Smooth muscle cell (in vitro differentiated cells): ENCODE measurements at regions not wholly inside any gene's neighbourhood (a gene's known extent, or its start where the extent isn't known, plus 50 kb on each side); places are given as distances from the start of the nearest gene placed in this dataset.

Experiments
- DNase-seq: peaks from one replicate; lab custom pipeline; 2025; ENCODE audit not compliant: unreplicated experiment; lab: John Stamatoyannopoulos, UW
- H2AFZ ChIP-seq: fragments of 200-600 bp; sonication (generic); 2 replicates; pipeline ENCODE4 v1.6.0; 2016; ENCODE audit warnings: antibody characterized with exemption, low read depth, mild to moderate bottlenecking
- H3F3A ChIP-seq: fragments of 200-600 bp; sonication (generic); 2 replicates; pipeline ENCODE4 v1.6.0; 2017; ENCODE audit warnings: antibody characterized with exemption, low read depth
- H3K27ac ChIP-seq: fragments of 200-600 bp; sonication (generic); 2 replicates; pipeline ENCODE4 v1.5.1; 2016; ENCODE audit warnings: low read depth, mild to moderate bottlenecking
- H3K27me3 ChIP-seq: fragments of 200-600 bp; sonication (generic); 2 replicates; pipeline ENCODE4 v1.6.1; 2016; ENCODE audit warnings: low read depth, mild to moderate bottlenecking
- H3K36me3 ChIP-seq: fragments of 200-600 bp; sonication (generic); 2 replicates; pipeline ENCODE4 v1.5.1; 2016; ENCODE audit warnings: low read depth
- H3K4me1 ChIP-seq: fragments of 200-600 bp; sonication (generic); 2 replicates; pipeline ENCODE4 v1.5.1; 2016; ENCODE audit warnings: low read depth
- H3K4me2 ChIP-seq: fragments of 200-600 bp; sonication (generic); 2 replicates; pipeline ENCODE4 v1.6.0; 2016; ENCODE audit warnings: mild to moderate bottlenecking
- H3K4me3 ChIP-seq: fragments of 200-600 bp; sonication (generic); 2 replicates; pipeline ENCODE4 v1.5.1; 2016; ENCODE audit warnings: mild to moderate bottlenecking
- H3K79me2 ChIP-seq: fragments of 200-600 bp; sonication (generic); 2 replicates; pipeline ENCODE4 v1.6.0; 2016; ENCODE audit warnings: low read depth, mild to moderate bottlenecking
- H3K9ac ChIP-seq: fragments of 200-600 bp; sonication (generic); 2 replicates; pipeline ENCODE4 v1.6.0; 2016; ENCODE audit warnings: low read depth
- H3K9me3 ChIP-seq: fragments of 200-600 bp; sonication (generic); replicated peaks from 2 replicates; pipeline ENCODE4 v1.5.1; 2016; ENCODE audit warnings: low read depth
- H4K20me1 ChIP-seq: fragments of 200-600 bp; sonication (generic); 2 replicates; pipeline ENCODE4 v1.6.0; 2016; ENCODE audit warnings: low read depth
- CTCF ChIP-seq: fragments of 200-600 bp; sonication (generic); IDR thresholded peaks from 2 replicates; pipeline ENCODE4 v1.5.1; 2017; ENCODE audit warnings: borderline replicate concordance, mild to moderate bottlenecking, antibody characterized with exemption; ENCODE audit not compliant: insufficient read depth, poor library complexity, severe bottlenecking
- WGBS: methylation state at CpG from one replicate; pipeline ENCODE4 v1.1.7; 2016; ENCODE audit warnings: low lambda C conversion rate; 5-methylcytosine and 5-hydroxymethylcytosine counted together

DNA sequence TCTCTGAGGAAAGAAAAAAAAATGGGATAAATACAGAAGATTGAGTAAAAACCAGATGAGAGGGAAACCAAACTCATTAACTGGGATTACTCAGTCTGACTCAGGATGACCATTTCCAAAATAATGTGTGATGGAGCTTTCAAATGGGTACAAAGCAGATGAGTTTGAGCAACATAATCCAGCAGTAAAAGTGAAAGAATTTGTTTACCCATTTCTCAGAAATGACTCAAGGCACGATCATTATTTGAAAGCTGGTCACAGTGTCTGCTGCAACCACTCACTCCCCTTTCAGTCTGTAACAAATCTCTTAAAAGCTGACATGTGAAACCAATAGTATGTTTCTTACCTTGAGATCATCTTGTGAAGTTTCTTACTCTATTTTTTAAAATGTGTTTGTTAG lies 104.7 kb upstream of the KLF14 start:
- Histone ChIP-seq H3K27ac (peak overlapping the region; percentile 88), H3K79me2 (no peaks in the 10 kb centered on the region), H4K20me1 (no peaks in the 10 kb centered on the region), H3F3A (peaks cover 4% of the 10 kb centered on the region), H2AFZ (no peak overlapping the region), H3K9ac (peak overlapping the region; percentile 58), H3K4me2 (peak overlapping the region; percentile 35), H3K36me3 (no peaks in the 10 kb centered on the region), H3K27me3 (no peaks in the 10 kb centered on the region), H3K9me3 (no peaks in the 10 kb centered on the region), H3K4me3 (no peak overlapping the region), H3K4me1 (peaks cover 9% of the 10 kb centered on the region)
- 0% methylated on average over 1 of the region's 1 CpG for WGBS
- no peak for DNase-seq
- TF ChIP-seq CTCF: no peak

GRCh38 chr7:130840599-130840998 lies 106.6 kb upstream of the KLF14 start:
- no peaks in the 10 kb centered on the region for H3K36me3 ChIP-seq

DNA sequence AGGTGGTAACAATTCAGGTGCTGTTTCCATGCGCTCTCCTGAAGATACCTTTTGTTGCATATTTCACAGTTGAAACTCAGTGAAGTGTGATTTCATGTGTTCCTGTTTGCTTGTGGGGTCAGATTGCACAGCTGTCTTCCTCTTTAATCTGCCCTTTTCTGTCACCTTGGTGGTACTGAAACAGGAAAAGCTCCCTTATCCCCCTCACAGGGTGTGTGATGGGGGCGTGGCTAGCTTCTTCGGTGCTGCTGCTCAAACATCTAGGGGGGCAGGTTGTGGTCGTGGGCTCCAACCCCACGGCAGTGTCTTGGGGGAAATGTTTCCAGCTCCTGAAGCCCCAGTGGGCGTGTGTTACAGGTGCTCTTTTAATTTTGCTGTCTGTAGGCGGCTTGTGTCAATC lies 107.4 kb upstream of the KLF14 start:
- no peak for TF ChIP-seq CTCF
- Histone ChIP-seq H2AFZ (no peak overlapping the region), H4K20me1 (no peaks in the 10 kb centered on the region), H3K4me2 (no peak overlapping the region), H3K9me3 (no peaks in the 10 kb centered on the region), H3K9ac (no peak overlapping the region), H3F3A (no peaks in the 10 kb centered on the region), H3K79me2 (no peaks in the 10 kb centered on the region), H3K27me3 (no peaks in the 10 kb centered on the region), H3K36me3 (no peaks in the 10 kb centered on the region), H3K4me3 (no peak overlapping the region), H3K4me1 (peaks cover 9% of the 10 kb centered on the region), H3K27ac (no peak overlapping the region)
- DNase-seq: no peak
- WGBS: 80% methylated on average over 7 of the region's 7 CpGs

More at GRCh38 chr7:130840599-130840998, 106.6 kb upstream of the KLF14 start:
- Histone ChIP-seq H3K27ac (peak overlapping the region; percentile 88), H3K4me1 (peaks cover 9% of the 10 kb centered on the region), H3F3A (peaks cover 4% of the 10 kb centered on the region), H3K9me3 (no peaks in the 10 kb centered on the region), H3K4me2 (no peak overlapping the region), H3K9ac (no peak overlapping the region), H3K27me3 (no peaks in the 10 kb centered on the region), H2AFZ (no peak overlapping the region), H3K4me3 (no peak overlapping the region), H3K79me2 (no peaks in the 10 kb centered on the region), H4K20me1 (no peaks in the 10 kb centered on the region)
- DNase-seq: no peak
- no peak for TF ChIP-seq CTCF
- WGBS: 100% methylated on average over 2 of the region's 2 CpGs

GRCh38 chr7:130843703-130844102 lies 109.7 kb upstream of the KLF14 start:
- Histone ChIP-seq H3K9ac (no peak overlapping the region), H3F3A (no peaks in the 10 kb centered on the region), H3K9me3 (no peaks in the 10 kb centered on the region), H3K79me2 (no peaks in the 10 kb centered on the region), H3K36me3 (no peaks in the 10 kb centered on the region), H3K4me1 (peaks cover 9% of the 10 kb centered on the region), H2AFZ (no peak overlapping the region), H3K27me3 (no peaks in the 10 kb centered on the region), H3K4me3 (no peak overlapping the region), H3K27ac (no peak overlapping the region), H3K4me2 (no peak overlapping the region), H4K20me1 (no peaks in the 10 kb centered on the region)
- 93% methylated on average over 11 of the region's 11 CpGs for WGBS
- no peak for TF ChIP-seq CTCF
- no peak for DNase-seq
